HG03095 (cell line): ENCODE measurements at regions not wholly inside any gene's neighbourhood (a gene's known extent, or its start where the extent isn't known, plus 50 kb on each side); places are given as distances from the start of the nearest gene placed in this dataset.
A peak's percentile ranks its signal among the peaks of the same experiment; 100 is the strongest.

Experiments
- ATAC-seq: cut with Tn5 transposase; IDR thresholded peaks from one replicate; pipeline ENCODE4 v1.9.1; 2021; ENCODE audit warnings: moderate library complexity; ENCODE audit not compliant: unreplicated experiment

DNA sequence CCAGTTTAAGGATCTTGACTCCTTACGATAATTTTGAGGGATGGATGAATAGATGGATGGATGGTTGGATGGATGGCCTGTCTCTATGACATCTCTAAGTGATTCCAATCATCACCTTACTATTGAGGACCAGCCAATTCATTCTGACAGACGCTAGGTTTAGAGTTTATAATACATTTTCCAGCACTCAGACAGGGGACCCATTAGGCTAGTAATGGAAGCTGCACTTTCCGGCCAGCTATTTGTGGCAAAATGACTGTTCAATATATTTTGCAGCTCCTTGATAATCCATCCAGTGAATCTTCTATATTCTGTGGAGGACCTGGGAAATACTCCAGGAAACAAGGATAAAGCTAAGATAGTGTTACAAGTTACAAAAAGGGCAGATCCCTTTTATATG is 262.9 kb downstream of the TDRD15 start:
- no peak for ATAC-seq

- no peak for ATAC-seq
Measured at GRCh38 chr2:21392649-21393048, 268.9 kb downstream of the TDRD15 start.

- no peak for ATAC-seq
Measured at GRCh38 chr2:21393173-21393572, 269.4 kb downstream of the TDRD15 start.

GRCh38 chr2:21395366-21395765 is 271.6 kb downstream of the TDRD15 start:
- no peak for ATAC-seq

DNA sequence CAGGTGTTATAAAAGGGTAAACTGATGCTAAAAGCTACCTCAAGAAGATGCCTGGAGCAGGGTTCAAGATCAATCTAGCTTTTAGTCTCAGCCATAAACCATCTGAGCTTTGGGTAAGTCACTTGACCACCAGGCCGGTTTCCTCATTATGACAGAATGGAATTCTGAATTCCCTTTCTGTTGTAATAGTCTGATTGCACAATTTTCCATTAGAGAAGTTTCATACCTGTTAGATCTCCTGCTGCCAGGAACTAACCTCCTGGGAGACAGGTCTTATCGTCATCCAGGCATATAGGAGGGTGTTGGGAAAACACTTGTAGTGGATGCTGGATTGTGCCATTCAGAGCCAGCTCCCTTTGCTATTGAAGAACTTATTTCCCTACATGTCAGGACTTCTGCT is 272.5 kb downstream of the TDRD15 start:
- no peak for ATAC-seq

GRCh38 chr2:21401022-21401698 is 277.4 kb downstream of the TDRD15 start:
- ATAC-seq: no peak

DNA sequence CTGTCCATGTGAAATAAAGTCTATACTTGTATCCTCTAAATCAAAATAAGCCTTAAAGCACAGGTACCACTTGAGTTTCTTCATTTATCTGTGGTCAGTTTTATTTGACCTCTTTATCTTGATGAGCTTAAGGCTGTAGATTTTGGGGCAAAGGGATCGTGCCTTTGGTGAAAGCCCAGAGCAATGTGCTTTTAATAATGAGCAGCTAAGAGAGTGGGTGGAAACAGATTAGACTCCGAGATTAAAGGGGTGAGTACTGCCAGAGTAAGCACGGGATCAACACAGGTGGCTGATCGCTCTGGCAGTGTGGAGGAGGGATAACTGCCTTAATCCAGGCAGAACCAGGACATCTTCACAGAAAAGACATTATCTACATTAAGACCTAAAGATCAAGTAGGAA is 280.4 kb downstream of the TDRD15 start:
- ATAC-seq: no peak

DNA sequence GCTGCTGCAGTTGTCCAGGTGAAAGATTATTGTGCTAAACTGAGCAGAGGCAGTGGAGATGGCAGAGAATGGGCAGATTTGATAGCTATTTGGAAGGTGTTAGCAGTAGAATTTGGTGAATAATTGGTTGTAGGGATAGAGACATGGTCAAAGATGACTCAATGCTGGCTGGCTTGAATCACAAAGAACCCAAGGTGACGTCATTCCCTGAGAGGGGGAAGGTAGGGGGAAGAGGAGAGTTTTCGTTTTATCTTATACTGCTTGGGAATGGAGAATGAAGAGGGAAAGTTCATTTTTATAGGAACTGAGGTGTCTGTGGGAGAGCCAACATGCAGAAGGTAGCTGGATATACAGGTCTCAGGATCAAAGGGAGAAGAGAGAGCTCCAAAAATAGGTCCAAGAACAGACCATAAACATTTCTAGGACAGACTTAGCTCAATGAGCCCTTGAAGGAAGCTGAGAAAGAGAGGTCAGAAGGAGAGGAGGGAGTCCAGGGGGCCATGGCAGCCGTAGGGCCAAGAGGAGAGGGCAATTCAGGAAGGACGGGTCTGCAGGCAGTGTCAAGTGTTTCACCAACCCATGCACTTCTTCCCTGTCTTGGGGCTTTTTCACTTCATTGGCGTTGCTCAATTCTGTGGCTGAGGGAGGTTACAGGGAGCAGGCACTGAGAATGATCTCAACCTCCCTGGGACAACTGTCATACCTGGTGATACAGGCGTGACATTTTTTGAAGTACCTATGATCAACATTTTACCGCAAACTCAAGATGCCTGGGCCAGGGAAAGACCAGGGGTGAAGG is 281.3 kb downstream of the TDRD15 start:
- no peak for ATAC-seq

DNA sequence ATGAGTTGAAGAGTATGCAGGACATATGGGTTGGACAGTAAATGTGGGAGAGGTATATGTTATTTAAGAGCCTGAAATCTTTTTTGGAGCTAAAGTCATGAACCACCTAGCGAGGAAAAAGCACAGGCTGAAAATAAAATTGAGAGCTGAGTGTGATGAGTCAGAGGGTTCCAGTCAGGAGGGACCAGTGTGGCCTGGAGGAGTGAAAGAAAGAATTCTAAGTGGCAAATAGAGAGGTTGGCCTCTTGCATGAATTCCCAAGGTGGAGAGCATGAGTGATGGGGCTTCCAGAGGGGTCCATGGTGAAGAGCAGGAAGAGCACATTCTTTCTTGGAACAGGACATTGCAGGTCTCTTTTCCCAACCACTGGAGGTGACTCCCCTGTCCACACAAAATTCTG is 282.6 kb downstream of the TDRD15 start:
- no peak for ATAC-seq

DNA sequence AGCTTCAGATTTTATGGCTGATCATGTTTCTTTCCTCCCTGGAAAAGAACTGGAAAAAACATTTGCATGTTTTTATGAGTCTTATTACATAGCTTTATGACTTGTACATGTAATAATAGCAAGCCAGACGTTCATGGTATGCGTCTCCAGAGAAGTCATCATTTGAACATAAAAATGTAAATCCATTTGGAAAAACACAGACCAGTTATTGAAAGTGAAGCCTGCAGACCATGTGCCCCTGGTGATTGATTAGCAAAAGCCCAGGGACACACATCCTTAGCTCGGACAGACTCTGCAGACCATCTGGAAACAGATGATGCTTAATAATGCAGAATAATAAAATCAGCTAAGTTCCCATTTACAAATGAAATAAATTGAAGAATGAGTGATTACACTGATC is 283.1 kb downstream of the TDRD15 start:
- no peak for ATAC-seq

DNA sequence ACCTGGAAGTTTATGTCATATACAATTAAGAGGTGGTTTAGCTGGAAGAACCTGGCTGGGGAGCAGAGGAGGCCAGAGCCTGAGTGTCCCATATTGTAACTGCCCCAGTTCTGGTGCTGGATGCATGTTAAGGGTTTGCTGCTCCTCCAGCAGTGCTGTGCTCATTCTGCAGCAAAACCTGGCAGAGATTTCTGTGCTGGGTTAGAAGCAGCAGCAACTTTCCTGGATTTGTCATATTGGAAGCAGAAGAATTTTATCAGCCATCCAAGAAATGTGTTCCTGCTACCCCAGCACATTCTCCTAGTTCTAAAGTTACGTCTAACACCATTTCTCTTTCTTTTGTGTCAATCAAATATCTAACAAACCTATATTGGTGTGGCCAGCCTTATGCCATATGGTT is 284.1 kb downstream of the TDRD15 start:
- ATAC-seq: no peak

- no peak for ATAC-seq
Measured at GRCh38 chr2:21411741-21412140, 288.0 kb downstream of the TDRD15 start.

- ATAC-seq: no peak
Measured at GRCh38 chr2:21412944-21413443, 289.2 kb downstream of the TDRD15 start.

GRCh38 chr2:21415234-21415633 is 291.5 kb downstream of the TDRD15 start:
- no peak for ATAC-seq

- ATAC-seq: no peak
Measured at GRCh38 chr2:21416226-21416625, 292.5 kb downstream of the TDRD15 start.

- no peak for ATAC-seq
Measured at GRCh38 chr2:21418456-21418855, 294.7 kb downstream of the TDRD15 start.

GRCh38 chr2:21420553-21421335 is 297.0 kb downstream of the TDRD15 start:
- no peak for ATAC-seq

- ATAC-seq: peak; percentile 58
Measured at GRCh38 chr2:21422050-21422449, 298.3 kb downstream of the TDRD15 start.

DNA sequence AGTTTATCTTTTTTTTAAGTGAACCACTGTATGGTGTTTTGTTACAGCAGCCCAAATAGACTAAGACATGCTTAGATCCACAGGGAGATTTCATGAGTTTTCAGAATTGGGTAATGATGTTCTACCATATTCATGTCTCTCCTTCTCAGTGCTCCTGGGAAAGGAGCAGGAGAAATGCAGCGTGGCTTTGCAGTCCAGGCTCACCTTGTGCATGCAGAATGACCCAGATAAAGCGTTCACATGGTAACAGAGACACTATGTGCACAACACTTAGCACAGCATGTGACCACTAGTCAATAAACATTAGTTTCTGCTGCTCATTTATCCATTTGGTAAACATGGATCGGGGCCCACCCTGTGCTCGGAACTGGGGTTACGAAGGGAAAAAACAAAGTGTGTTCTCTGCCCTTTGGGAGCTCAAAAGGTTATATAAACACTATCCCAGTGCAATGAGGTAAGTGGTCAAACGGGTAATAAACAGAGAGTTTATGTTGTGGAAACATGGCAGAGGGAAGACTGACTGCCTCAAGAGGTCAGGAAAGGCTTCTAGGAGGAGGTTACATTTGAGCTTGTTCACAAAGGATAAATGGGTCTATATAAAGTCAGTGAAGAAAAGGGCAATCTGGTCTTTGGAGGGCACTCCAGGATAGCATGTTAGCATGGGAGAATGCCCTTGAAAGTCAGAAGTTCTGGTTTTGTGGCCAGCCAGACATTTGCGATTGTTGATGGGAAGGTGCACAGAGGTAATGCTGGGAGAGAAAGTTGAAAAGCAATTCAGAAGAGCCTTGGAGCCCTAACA is 299.2 kb downstream of the TDRD15 start:
- ATAC-seq: no peak

GRCh38 chr2:21423854-21424253 is 300.1 kb downstream of the TDRD15 start:
- no peak for ATAC-seq

- no peak for ATAC-seq
Measured at GRCh38 chr2:21424375-21424774, 300.6 kb downstream of the TDRD15 start.
